NCI-H2081 treated with DMSO at 0.1 percent for 48 hours (cell line): ENCODE measurements at regions not wholly inside any gene's neighbourhood (a gene's known extent, or its start where the extent isn't known, plus 50 kb on each side); places are given as distances from the start of the nearest gene placed in this dataset.
"Not testable (repeated sequence)": the region's sequence is repeated elsewhere in the genome, so short reads cannot be mapped to it uniquely, and the experiment has no call there.

Experiments
- DNase-seq: peaks from one replicate; lab custom pipeline; 2025; lab: John Stamatoyannopoulos, UW

DNA sequence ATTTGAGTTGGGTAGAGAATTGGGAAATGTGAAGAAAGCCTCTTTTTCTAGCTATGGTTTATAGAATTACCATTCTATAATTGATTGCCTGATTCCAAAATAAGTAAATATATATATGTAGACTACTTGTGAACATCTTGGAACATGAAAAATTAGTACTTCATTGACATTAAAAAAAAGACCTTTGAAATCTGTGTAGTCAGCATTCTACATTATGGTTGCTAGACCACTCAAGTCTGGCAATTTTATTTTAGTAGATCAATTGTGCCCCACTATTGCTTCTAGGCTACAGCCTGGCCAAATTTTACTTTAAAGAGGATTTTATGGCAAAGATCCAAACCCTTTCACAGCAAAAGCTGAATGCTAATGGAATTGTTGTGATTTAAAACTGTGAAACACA, 279.8 kb downstream of the IKZF2 start:
- DNase-seq = no peak

DNA sequence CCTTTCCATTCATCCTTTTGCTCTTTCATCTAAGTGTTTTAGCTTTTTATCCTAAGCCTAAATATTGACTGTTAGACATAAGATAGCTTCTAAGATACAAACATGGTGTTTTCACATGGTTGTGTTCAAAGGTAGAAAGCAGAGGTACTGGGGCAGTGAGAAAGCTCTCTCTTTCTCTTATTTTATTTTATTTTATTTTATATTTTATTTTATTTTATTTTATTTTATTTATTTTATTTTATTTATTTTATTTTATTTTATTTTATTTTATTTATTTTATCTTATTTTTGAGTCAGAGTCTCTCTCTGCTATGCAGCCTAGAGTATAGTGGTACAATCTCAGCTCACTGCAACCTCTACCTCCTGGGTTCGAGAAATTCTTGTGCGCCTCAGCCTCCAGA, 287.2 kb downstream of the IKZF2 start:
- DNase-seq = no peak

- no peak for DNase-seq
These were observed 288.2 kb downstream of the IKZF2 start for GRCh38 chr2:212863185-212863588.

DNA sequence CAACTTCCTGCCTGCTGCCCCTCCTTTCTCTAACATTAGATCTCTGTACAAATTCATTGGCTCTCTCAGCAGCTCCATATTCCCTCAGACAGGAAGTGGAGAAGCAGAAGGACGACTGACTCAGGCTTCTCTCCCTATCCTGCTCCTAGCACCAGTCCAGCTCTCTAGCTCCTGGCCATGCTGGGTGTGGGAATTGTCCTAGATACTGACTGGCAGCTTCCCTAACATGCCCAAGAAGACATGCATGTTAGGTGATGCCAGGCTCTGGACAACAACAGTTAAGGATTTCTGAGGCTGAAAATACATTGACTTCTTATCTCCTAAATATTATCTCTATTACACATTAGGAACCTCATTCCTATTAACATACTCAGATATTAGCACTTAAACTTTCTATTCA, 292.9 kb downstream of the IKZF2 start:
- no peak for DNase-seq

DNA sequence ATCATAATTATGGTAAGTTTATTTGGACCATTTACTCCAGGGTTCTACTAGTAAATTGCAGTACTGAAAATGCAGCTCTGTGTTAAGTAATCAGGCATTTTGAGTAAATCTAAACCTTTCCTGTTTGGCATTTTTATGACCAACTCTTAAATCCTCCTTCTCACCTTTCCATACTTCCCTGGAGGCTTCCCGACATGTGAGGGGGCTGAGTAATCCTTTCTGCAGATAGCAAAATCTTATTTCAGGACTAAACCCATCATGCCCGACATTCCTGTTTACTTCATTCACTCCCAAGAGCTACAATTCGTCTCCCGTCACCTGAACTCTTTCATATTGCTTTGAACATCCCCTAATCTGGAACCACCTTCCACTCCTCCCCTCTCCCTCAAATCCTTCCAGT, 296.6 kb downstream of the IKZF2 start:
- DNase-seq = no peak

DNA sequence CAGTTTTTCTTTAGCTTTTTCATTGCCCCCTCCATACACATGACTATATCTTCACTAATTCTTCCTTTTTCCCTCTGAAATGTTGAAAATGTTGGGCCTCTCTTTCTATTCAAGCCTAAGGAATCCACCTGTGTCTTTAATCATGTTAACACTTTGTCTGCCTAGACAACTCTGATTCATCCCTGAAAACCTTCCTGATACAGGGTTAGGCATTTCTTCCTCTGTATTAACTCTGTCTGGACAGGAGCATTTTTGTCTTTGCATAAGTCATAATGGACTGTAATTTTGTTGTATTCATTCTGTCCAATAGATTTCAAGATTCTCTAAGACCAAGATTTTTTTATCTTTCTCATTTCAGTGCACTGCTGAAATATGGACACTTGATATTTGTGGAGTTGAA, 297.3 kb downstream of the IKZF2 start:
- no peak for DNase-seq

DNA sequence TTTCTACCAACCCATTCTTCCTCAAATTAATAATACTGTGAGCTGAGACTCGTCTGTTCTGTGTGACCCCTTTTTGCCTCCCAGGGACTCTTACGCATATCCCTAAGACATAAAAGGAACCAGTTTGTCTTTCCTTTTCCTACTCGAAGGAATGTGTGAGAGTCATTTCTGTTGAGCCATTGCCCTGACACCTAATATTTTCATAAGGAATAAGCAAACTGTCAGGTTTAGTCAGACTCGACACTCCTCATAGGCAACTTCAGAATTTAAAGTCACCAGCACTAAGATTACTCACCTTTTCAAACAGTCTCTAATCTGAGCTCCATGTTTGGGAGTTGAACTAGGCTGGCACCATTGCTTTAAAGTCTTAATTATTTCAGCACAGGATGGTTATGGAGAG, 305.5 kb downstream of the IKZF2 start:
- no peak for DNase-seq

DNA sequence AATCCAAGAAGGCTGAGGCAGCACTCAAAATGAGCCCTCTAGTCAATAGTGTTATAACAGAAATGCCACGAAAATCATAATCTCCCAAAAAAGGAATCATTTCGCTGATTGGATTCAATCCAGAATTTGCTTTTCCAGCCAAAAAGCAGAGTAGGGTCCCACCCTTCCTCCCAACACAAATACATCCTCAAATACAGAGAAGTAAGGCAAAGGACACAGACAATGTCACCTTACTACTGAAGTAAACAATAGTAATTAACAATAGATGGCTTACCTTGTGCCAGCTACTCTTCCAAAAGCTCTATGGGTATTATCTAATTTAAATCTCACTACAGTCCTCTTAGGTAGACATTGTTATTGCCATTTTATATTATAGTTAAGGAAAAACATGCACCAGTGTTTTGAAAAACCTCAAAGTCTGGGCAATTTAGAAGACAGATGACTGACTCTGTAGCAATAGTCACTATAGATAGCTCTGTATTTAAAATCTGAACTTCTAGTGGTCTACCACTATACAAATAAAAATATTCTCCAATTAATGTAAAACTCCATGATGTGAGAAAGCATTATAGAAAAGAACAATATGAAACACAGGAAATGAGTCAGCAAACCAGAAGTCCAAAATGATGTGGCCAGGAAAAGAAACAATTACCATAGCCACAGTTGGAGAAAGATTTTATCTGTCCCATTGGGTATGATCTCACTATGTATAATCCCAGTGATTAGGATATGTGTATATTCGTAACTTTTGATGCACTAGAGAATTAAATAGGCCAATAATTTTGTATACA, 305.0 kb upstream of the ERBB4 start:
- DNase-seq = no peak

DNA sequence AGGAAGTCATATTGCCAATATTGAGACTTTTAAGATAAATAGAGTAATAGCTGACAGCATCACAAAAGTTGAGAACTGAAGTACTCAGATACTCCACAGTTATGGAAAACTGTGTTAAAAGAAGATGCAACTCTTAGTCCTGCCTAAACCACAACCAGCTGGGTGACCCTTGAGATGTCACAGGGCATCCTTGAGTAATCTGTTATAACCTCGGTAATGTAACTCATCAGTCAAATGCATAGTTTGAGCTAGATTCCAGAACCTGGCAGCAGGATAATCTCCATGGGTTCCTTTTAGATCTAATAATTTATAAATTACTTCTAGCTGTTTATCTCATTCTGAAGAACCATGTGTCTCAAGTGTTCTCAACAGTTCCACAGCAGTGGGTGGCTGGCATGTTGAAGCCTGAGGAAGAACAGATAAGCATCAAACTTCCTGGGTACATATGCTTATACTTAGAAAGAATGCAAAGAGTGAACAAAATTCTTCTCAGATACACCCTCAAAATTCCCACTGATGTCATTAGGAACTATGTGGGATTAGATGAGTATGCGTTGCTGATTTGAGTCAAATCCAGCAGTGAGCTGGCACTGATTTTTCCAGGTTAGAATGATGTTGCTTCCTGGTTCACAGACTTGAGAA, 304.1 kb upstream of the ERBB4 start:
- no peak for DNase-seq

GRCh38 chr2:212841460-212841859, 302.9 kb upstream of the ERBB4 start:
- DNase-seq = no peak

GRCh38 chr2:212832211-212833195, 293.9 kb upstream of the ERBB4 start:
- no peak for DNase-seq

- no peak for DNase-seq
These were observed 293.1 kb upstream of the ERBB4 start for GRCh38 chr2:212831671-212832199.

DNA sequence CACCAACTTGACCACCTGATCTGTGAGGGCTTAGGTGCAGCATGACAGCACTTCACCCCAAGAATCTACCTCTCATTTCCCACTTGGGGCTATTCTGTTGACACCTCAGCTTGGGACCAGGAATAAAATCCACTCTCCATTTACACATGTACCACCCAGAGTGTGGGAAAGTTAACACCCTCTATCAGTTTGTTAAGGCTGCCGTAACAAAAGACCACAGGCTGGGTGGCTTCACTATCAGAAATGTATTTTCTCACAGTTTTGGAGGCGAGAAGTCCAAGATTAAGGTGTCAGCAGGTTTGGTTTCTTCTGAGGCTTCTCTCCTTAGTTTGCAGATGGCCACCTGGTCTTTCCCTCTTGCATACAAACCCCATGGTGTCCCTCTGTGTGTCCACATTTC, 277.7 kb upstream of the ERBB4 start:
- DNase-seq = no peak

- no peak for DNase-seq
These were observed 276.9 kb upstream of the ERBB4 start for GRCh38 chr2:212815453-212815852.

DNA sequence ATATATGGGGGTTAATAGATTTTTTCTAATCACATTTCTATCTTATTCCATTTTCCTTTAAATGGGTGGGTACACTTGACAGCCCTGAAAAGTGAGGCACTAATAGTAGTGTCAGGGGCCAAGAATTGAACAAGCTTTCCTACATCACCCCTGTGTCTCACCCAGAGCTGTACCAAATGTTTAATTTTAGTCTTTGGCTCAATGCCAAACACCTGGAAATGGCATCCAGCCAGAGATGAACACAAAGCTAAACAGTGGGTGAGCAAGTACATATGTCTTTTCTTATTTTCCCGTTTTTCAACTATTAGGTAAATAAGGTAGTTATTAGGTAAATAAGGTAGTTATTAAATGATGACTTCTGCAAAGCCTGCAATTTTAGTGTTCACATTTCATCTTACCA, 276.3 kb upstream of the ERBB4 start:
- DNase-seq = no peak

- no peak for DNase-seq
These were observed 273.3 kb upstream of the ERBB4 start for GRCh38 chr2:212811921-212812320.

GRCh38 chr2:212811036-212811805, 272.6 kb upstream of the ERBB4 start:
- no peak for DNase-seq

GRCh38 chr2:212797484-212798205, 259.0 kb upstream of the ERBB4 start:
- no peak for DNase-seq

GRCh38 chr2:212794471-212794870, 255.9 kb upstream of the ERBB4 start:
- DNase-seq = no peak

DNA sequence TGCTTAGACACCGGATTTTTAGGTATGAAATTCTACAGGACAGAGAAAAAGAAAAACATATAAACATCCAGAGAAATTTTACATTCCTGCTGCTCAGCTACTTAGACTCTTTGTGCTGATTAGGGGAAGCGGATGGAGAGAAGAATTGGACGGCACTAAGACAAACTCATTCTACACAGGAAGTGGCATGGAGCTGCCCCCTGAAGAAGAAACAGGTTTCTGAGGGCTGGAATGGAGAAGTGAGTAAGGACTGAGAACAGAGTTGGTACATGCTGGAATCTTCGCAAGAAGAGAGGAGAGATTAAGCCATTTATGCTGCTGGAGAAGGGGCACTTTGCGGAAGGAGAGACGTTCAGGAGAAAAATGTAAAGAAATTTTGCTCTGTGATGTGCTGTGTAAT, 253.0 kb upstream of the ERBB4 start:
- no peak for DNase-seq

DNA sequence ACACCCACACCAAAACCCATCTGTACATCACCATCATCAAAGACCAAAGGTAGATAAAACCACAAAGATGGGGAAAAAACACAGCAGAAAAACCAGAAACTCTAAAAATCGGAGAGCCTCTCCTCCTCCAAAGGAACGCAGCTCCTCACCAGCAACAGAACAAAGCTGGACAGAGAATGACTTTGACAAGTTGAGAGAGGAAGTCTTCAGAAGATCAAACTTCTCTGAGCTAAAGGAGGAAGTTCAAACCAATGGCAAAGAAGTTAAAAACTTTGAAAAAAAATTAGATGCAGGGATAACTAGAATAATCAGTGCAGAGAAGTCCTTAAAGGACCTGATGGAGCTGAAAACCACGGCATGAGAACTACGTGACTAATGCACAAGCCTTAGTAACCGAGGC, 247.5 kb upstream of the ERBB4 start:
- DNase-seq = not testable (repeated sequence)
